Skin of body (tissue), 1 donor: ENCODE measurements at regions not wholly inside any gene's neighbourhood (a gene's known extent, or its start where the extent isn't known, plus 50 kb on each side); places are given as distances from the start of the nearest gene placed in this dataset.
A peak's percentile ranks its signal among the peaks of the same experiment; 100 is the strongest.
"Not testable (repeated sequence)": the region's sequence is repeated elsewhere in the genome, so short reads cannot be mapped to it uniquely, and the experiment has no call there.

Experiments
- DNase-seq: peaks from one replicate; lab custom pipeline; 2025; lab: John Stamatoyannopoulos, UW

GRCh38 chr6:112874881-112875280, 527.8 kb downstream of the RFPL4B start:
- no peak for DNase-seq

DNA sequence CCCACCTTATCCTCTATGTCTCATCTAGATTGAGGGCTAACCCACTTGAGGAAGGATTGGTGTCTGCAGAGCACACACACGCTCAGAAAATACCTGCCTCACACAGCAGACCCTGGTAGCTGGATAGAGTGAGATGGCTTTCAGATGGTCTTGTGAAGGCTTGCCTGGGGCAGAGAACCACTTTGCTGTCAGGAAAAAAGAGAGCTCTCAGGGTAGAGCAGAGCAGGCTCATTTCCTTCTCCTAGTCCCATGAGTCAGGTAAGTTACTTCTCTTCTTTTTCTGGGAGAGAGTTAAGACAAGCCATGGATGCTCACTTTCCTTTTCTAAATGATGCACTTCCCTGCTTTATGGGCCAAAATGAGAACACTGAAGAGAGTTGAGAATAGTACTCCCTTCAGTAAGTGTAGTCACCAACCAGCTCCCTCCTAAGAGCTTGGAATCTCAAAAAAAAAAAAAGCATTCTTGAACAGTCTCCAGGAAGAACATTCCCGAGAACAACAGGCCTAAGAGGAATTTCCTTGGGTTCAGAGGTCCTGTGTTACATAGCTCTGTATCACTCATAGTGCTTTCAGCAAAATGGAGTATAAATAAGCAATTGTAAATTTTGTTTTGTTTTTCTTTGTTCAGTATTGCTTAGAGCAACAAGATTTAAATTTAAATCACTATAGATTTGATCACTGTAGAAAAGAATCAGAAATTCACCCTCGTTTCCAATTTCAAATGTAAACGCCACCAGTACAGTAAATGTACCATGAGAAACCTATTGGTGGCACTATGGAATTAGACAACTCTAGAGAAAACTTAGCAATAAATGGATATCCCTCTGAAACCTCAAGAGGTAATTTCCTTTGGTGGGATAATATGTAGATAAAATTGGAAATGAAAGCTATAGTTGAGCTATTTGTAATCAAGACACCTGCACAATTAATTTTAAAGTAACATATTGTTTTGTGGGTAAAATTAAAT, 530.3 kb downstream of the RFPL4B start:
- peak; percentile 23 for DNase-seq

DNA sequence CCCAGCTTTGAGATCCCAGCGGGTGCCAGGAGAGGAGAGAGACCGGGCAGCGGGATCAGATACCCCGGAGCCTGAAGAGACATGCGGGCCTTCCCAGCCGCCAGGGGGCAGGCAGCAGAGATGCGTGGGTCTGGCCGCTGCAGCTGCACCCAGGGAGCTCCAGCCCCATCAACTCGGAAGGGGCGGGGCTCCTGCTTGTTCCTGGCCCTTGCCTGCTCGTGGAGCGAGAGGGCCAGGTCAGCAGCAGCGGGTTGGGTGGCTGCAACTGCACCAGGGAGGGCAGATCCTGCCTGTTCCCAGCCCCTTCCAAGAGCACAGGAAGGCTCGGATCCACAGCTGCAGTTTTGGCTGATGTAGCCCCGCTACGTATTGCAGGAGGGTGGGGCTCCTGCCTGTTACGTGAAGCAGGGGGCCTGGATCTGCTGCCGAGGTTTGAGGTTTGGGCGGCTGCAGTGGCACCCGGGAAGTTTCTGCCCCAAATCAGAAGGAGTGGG, 532.8 kb downstream of the RFPL4B start:
- no peak for DNase-seq

DNA sequence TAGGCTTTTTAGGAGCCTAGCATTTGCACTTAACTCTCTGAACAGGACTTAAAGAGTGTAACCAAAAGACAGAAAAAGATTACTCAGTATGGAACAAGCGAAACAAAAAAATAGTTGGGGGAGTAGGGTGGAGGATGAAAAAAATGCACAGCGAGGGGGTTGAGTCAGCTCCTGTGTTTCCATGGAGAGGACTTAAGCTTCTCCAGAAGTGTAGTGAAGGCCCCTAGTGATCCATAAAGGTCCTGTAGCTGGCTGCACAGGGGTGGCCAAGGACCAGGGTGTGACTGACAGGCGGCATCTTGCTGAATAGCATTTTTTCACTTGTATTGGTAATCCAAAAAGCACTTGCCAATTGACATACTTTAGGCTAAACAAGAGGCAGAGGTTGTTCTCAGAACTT, 533.9 kb downstream of the RFPL4B start:
- peak; percentile 13 for DNase-seq

DNA sequence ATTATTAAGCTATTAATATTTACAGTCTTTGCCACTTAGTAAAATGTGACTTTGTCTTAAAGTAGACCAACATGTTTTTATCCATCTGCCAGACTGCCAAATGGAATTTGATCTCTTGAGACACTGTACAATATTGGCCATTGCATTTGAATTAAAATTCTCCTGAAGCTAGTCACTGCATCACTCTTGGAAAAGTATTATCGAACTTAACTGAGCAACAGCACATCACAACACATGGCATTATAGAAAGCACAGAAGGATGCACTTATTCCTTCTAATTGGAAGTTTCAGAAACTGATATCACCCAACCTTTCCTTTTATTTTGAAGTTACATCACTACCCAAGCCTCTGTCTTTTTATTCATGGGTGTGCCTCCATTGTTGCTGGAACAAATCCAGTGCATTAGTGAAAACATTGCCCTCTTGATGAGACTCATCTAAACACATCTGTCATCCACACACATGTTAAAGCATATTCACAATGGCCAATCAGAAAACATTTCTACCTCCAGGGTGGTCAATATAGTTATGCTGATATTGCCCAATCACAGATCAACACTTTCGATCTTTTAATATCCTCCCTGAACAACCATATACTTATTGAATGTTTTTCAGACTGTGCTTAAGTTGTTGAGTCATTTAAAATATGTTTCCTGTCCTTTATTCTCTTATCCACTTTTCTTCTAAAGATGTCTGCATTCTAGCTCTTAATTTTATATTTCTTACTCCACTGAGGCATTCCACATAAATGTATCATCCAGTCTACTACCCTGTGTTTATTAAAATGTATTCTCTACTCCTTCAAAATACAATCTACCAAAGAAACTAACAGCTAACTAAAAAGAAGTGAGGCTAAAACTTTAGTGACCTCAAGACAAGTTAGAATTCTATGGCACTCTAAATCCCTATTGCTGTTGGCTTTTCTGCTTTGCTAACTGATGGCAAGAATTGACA, 535.0 kb downstream of the RFPL4B start:
- DNase-seq: peak; percentile 49

GRCh38 chr6:112883095-112883494, 536.0 kb downstream of the RFPL4B start:
- no peak for DNase-seq

DNA sequence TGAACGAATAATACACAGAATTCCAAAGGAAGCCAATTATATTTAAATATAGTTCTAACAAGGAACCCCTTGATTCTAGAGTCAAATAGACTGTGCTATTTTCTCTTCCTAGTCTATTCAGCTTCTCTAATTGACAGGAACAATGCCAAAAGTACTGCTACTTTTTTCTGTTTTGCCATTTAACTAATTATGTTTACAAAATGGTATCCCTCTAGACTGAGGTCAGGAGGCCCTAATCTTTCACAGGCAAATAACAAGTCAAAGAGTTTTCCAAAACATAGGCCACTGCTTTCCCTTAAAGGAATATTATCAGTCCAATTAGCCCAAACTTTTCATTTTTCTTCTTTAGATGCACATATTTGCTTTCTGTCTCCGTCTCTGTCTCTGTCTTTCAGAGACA, 539.3 kb downstream of the RFPL4B start:
- DNase-seq: no peak

- DNase-seq: not testable (repeated sequence)
These were observed 540.3 kb downstream of the RFPL4B start for GRCh38 chr6:112887424-112887823.

GRCh38 chr6:112899541-112899940, 552.4 kb downstream of the RFPL4B start:
- no peak for DNase-seq

DNA sequence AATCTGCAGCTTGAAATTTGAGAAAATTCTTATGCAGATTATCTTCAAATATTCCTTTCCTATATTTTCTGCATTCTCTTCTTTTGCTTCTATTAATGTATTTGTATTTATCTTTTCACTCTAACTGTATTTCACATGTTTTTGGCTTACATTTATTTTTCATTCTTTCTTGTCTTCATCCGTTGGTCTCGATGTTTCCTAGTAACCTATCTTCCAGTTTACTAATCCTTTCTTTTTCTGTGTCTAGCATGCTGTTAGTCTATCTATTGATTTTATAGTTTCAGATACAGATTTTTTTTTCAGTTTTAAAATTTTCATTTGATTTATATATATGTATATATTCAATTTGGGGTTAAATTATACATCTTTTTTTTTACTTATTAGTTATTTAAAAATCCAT, 556.2 kb downstream of the RFPL4B start:
- DNase-seq: no peak

- peak; percentile 81 for DNase-seq
These were observed 559.6 kb downstream of the RFPL4B start for GRCh38 chr6:112906726-112907125.

DNA sequence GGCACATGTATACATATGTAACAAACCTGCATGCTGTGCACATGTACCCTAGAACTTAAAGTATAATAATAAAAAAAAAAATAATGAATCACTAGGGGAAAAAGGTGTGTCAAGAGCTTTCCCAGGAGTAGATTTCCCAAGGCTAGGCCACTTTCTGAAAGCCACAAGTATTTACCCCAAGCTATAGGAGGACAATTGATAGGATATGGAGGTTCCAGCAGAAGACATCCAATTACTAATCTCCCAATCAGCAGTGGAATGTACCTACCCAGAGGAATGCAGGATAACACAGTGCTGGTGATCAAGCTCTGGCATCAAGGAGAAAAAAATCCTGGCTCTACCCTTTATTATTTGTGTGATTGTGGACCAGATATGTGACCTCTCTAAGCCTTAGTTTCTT, 562.7 kb downstream of the RFPL4B start:
- no peak for DNase-seq

DNA sequence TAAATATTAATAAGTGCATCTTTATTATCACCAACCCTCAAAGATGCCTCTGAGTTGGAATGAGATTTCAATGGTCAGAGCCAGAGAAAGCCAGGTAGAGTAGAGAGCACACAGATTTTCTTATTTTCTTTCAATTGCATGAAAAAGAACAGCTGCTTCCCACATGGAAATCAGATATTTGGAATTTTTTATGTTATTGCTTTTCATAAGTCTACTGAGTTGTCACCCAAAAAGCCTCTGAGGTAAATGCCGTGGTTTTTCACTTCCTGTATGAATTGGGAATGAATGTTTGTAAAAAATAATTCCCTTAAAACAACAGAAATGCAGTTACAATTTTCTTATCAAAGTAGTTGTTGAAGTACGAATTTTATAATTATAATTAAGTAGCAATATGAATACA, 563.1 kb downstream of the RFPL4B start:
- no peak for DNase-seq

DNA sequence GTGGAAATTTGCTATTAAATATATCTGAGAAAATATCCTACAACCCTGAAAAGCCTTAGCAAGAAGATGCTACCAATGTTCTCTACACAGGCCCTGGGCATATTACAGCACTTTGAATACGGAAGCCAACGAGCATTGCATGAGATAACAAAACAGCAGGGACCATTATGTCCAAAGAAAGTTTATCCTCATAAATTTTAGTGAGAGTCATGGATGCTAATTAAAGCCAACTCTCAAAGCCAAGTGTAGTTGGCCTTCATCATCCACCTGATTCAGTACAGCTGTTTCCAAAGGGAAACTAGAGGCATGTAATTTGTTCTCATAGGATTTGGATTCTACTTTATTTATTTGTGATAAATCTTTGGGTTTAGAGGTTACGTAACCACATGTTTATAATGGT, 564.8 kb downstream of the RFPL4B start:
- DNase-seq: peak; percentile 81

DNA sequence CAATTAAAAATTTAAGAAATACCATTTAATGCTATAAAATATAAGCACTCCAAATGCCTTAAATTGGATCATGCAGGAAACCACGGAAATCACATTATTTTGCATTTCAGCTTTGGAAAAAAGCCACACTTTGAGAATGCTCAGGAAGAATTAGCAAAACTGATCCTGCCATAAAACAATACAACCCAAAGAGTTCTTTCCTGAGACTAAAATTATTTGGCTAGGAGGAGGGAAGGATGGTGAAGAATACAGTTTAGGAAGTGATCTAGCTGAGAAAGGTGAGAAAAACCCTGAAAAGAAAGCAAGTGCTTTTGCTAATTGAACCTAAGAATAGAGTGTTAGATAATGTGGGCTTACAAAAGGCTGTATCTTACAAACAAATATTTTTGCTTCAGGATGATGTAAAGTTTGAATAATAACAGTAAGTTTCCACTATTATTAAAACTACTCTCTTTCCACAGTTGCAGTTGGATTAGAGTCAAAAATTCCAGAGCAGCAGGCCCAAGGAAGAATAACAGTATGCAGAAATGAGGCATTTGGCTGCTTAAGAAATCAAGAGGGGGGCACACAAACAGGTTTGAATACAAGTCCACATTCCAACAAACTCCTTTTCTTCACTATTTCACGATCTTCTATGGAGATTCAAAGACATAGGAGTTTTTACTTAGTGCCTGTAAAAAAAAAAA, 565.4 kb downstream of the RFPL4B start:
- peak; percentile 70 for DNase-seq

- DNase-seq: not testable (repeated sequence)
These were observed 572.6 kb downstream of the RFPL4B start for GRCh38 chr6:112919744-112920143.

DNA sequence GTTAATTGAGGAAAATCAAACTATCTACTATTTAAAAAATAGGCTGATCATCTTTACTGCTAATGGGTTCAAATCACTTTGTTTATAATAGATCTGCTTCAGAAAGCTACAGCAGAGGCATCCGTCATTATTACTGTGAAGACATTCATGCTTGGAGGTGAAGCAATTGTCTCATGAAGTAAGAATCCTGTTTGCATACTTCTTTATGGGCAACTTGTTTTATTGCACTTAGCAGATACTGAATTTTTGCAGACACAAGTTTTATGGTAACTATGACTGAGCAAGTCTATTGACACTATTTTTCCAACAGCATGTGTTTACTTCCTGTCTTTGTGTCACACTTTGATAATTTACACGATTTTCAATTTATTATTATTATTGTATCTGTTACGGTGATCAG, 573.9 kb downstream of the RFPL4B start:
- no peak for DNase-seq

- no peak for DNase-seq
These were observed 576.9 kb downstream of the RFPL4B start for GRCh38 chr6:112923940-112924587.

GRCh38 chr6:112925702-112926101, 578.6 kb downstream of the RFPL4B start:
- no peak for DNase-seq

DNA sequence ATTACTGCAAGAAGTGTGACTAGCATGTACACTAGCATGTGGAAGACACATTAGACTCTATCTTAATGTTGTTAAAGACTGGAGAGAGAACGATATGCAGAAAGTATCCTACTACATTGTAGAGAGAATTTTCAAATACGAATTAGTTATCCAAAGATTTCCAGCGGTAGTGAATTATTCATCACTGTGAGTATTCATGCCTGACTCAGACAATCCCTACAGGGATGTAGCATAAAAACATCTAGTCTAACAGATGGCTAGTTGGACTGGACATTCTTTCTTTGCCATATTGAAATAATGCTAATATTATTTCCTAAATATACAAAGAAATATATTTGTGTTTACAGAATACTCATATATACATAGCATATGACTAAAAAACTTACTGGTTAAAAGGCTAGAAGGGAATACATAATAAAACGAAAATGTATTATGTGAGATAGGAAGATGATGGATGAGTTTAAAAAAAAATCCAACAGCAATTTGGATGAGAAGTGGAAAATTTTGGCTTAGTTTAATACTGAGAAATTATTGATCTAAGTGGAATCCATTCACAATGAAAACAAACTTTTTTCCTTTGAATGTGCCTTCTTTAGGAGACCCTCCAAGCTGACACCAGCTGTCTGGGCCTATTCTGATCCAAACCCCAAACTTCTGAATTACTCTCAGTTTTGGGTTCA, 580.7 kb downstream of the RFPL4B start:
- DNase-seq: peak; percentile 63
